ENCODE measurements at regions not wholly inside any gene's neighbourhood (a gene's known extent, or its start where the extent isn't known, plus 50 kb on each side); places are given as distances from the start of the nearest gene placed in this dataset.

- dilution Hi-C loops (cut with MboI; ENCODE audit: extremely low pct_ligation_motif_present, low sequenced_read_pairs), result no loop called here
- intact Hi-C loops (cut with micrococcal nuclease), result loop anchor here (10.0 kb wide), 1 partner anchor 353 kb away; no protein-coding TSS in a partner anchor
- no peak for FAIRE-seq
- no peaks in the 10 kb centered on the region for H3K9me3 ChIP-seq (replicated peaks; ENCODE audit: control insufficient read depth, insufficient read depth, low read length)
- H3K4me1 ChIP-seq (ENCODE audit: control insufficient read depth, extremely low read depth, insufficient read depth, low read length), result no peaks in the 10 kb centered on the region
- no peak overlapping the region for H3K27ac ChIP-seq (ENCODE audit: insufficient read depth, low read depth, low read length)
- H3K79me2 ChIP-seq (ENCODE audit: control insufficient read depth, insufficient read depth, low read length), result no peaks in the 10 kb centered on the region
- CTCF ChIA-PET, result interaction anchor here (1.3 kb wide), 1 partner anchor 716 kb away, joined by 3 read pairs; no protein-coding TSS in a partner anchor
- no peaks in the 10 kb centered on the region for H4K20me1 ChIP-seq (replicated peaks; ENCODE audit: control insufficient read depth, extremely low read depth, insufficient read depth, low read length)
- H3K27me3 ChIP-seq (ENCODE audit: control insufficient read depth in 2 of 2, insufficient read depth in 2 of 2, low read length in 2 of 2), result no peaks in the 10 kb centered on the region
- H3K36me3 ChIP-seq (ENCODE audit: control insufficient read depth in 2 of 2, extremely low read depth in 1 of 2, insufficient read depth in 2 of 2, low read length in 2 of 2), result no peaks in the 10 kb centered on the region
- POLR2A ChIA-PET, result no interaction called here
- H3K4me3 ChIP-seq (replicated peaks in 1 of 3; ENCODE audit: insufficient read depth in 1 of 3, low read depth in 1 of 3, low read length in 3 of 3), result no peak overlapping the region
- no peak overlapping the region for H3K4me2 ChIP-seq (ENCODE audit: insufficient read depth, low read length)
- H3K9ac ChIP-seq (replicated peaks; ENCODE audit: extremely low read depth, insufficient read depth, low read length), result no peak overlapping the region
- H2AFZ ChIP-seq (ENCODE audit: low read depth, low read length), result no peak overlapping the region
- no peak for DNase-seq (ENCODE audit: low read depth, low spot score)
- TF ChIP-seq JUN (IDR thresholded peaks at IDR 0.05; ENCODE audit: borderline replicate concordance, insufficient read depth, insufficient read length, low read depth) (no peak), CTCF (IDR thresholded peaks at IDR 0.05; ENCODE audit: extremely low read depth in 1 of 2, insufficient read depth in 1 of 2, low read depth in 1 of 2, low read length in 2 of 2) (no peak), POLR2A (IDR thresholded peaks at IDR 0.05; ENCODE audit: low read depth, low read length) (no peak), POLR2AphosphoS5 (IDR thresholded peaks at IDR 0.05; ENCODE audit: insufficient read depth, low read depth, low read length) (no peak), EZH2 (IDR thresholded peaks at IDR 0.05; ENCODE audit: borderline replicate concordance, low read depth, low read length, severe bottlenecking) (no peak)
- TF ChIP-seq, protein P1, sequence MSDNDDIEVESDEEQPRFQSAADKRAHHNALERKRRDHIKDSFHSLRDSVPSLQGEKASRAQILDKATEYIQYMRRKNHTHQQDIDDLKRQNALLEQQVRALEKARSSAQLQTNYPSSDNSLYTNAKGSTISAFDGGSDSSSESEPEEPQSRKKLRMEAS (IDR thresholded peaks at IDR 0.05; ENCODE audit: insufficient read depth, insufficient read length), result no peak
- no TSS peak for BruUV-seq (replicated peaks)
- no peaks in the 10 kb centered on the region for H3K9me1 ChIP-seq (replicated peaks; ENCODE audit: control insufficient read depth, extremely low read depth, insufficient read depth, low read length)
These were observed 55.4 kb downstream of the XCL1 start for GRCh38 chr1:168631671-168632400.

All from endothelial cell of umbilical vein (primary cell).